Fibroblast of skin of back (primary cell): ENCODE measurements at regions not wholly inside any gene's neighbourhood (a gene's known extent, or its start where the extent isn't known, plus 50 kb on each side); places are given as distances from the start of the nearest gene placed in this dataset.

Experiments used
- DNase-seq: peaks from one replicate; pipeline ENCODE4 v3.0.0-alpha.2; 2013

- no peak for DNase-seq
Observed at GRCh38 chr9:92185096-92185495, 69.9 kb upstream of the SPTLC1 start.

GRCh38 chr9:92184041-92184564 is 68.9 kb upstream of the SPTLC1 start:
- DNase-seq: no peak

- DNase-seq: no peak
Observed at GRCh38 chr9:92183449-92183848, 68.2 kb upstream of the SPTLC1 start.

- no peak for DNase-seq
Observed at GRCh38 chr9:92181296-92181695, 66.1 kb upstream of the SPTLC1 start.

DNA sequence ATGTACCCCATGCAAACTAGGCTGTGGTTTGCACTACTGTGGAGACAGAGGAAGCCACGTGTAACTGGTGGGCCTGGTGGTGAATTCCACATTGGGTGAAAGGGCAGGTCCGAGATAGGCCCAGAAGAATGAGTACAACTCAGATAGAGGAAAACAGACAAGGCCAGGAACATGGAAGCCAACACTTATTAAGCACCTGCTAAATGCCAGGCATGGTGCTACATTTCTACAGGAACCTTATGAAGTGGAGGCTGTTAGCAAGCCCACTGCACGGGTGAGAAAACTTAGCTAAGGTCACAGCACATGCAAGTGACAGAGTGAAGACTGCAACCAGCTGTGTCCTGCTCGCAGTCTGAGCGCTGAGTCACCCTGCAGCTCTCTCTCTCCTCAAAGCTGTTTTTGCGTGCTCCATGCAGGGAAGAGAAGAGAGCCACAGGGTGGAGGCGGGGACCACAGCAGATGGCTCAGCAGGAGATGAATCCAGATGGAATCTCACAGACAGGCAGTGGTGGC is 65.5 kb upstream of the SPTLC1 start:
- peak; percentile 93 for DNase-seq

DNA sequence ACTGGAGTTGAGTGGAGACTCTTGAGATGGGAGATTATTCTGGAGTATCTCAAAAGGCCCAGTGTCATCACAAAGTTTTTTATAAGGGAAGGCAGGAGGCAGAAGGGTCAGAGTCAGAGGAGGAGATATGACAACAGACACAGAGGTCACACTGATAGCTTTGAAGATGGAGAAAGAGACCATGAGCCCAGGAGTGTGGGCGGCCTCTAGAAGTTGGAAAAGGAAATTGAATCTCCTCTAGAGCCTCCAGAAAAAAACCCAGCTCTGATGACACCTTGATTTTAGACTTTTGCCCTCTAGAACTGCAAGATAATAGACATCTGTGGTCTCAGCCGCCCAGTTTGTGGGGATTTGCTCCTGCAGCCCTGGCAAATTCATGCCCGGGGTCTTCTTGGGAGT is 64.8 kb upstream of the SPTLC1 start:
- no peak for DNase-seq

- no peak for DNase-seq
Observed at GRCh38 chr9:92179286-92180001, 64.2 kb upstream of the SPTLC1 start.

GRCh38 chr9:92177591-92177990 is 62.4 kb upstream of the SPTLC1 start:
- DNase-seq: no peak

GRCh38 chr9:92176800-92177185 is 61.6 kb upstream of the SPTLC1 start:
- no peak for DNase-seq

DNA sequence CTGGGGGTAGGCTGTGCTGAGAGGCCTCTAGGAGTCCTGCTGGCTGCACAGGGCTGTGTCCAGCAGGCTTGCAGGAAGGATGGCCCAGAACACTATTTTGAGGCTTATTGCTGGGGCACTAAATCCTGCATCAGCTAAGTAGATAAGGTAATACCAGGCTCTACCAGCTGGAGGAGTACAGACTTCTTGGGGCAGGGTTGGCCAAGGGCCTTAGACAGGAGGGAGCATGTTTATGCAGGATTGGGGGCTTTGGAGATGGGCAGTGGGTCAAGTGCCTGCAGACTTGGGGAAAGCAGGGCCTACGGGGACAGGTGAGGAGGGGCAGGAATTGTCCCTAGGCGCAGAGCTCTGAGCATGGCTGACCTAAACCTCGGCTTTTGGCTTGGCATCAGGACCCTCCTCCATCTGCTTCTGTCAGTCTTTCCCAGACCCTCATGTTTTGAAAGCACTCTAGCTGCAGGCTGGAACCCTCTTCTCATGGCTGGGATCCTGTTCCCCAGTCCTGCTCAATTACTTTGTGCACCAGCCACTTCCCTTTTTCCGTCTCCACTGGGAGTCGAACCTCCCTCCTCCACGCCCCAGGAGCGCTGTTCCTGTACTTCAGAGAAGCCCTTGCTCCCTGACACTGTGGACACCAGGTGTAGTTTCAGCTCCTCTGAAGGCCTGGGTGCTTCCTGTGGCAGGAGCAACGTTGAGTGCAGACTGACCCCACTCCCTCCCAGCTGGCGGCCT is 61.0 kb upstream of the SPTLC1 start:
- DNase-seq: peak; percentile 5

GRCh38 chr9:92175441-92175840 is 60.2 kb upstream of the SPTLC1 start:
- DNase-seq: no peak

GRCh38 chr9:92173318-92173717 is 58.1 kb upstream of the SPTLC1 start:
- DNase-seq: no peak

- DNase-seq: no peak
Observed at GRCh38 chr9:92171822-92172221, 56.6 kb upstream of the SPTLC1 start.

DNA sequence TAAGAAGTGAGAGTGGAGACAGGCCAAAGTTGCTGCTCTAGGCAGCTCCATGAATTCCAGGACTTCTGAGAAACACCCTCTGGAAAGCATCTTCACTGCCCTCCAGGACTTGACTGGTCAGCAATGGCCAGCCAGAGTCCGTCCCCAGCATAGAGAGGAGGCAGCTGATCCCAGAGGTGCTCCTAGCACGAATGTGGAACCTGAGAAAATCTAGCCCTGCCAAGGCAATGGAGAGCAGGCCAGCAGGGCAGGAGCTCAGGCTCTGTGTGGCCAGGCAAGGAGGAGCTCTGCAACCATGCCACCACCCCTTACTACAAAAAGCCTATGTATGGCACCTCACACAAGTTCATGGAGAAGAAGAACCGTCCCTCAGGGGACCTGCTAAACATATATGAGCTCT is 56.1 kb upstream of the SPTLC1 start:
- DNase-seq: no peak

DNA sequence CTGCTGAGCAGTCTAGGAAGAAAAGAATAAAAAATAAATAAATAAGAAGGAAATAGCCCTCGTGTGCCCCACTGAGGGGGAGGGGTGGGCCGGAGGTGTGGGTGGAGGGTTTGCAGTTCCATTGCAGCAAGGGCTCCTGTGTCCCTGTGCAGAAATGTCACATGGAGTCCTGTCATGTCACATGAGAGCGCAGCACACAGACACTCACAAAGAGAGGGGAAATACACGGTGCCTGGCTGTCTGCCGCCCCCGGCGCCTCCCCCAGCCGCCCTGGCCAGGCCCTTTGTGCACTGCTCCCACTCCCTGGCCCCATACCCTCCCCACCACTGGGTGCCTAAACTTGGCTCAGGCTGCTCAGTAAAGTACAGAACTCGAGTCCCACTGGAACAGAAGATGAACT is 55.6 kb upstream of the SPTLC1 start:
- no peak for DNase-seq

DNA sequence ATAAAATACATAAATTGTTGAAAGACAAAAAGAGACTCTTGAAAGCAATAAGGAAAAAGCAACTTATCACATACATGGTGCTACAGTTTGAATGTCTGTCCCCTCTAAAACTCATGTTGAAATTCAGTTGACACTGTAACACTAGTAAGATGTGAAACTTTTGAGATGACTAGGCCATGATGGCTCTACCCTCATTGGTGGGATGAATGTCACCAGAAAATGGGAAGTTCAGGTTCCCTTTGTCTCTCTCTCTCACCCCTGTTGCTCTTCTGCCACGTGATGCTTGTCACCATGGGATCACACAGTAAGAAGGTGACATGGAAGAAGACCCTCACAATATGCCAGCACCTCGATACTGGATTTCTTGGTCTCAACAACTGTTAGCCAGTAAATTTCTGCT is 50.3 kb upstream of the SPTLC1 start:
- DNase-seq: no peak
